ENCODE measurements at regions not wholly inside any gene's neighbourhood (a gene's known extent, or its start where the extent isn't known, plus 50 kb on each side); places are given as distances from the start of the nearest gene placed in this dataset.

GRCh38 chr2:239886781-239887180 is 138.4 kb downstream of the NDUFA10 start:
- no peak for TF ChIP-seq EZH2 (IDR thresholded peaks at IDR 0.05; ENCODE audit: low read length)
- no peak for TF ChIP-seq CTCF (optimal IDR thresholded peaks at IDR 0.05 in 1 of 3, IDR thresholded peaks at IDR 0.05 in 1 of 3, conservative IDR thresholded peaks at IDR 0.05 in 1 of 3; ENCODE audit: extremely low read depth in 1 of 3, insufficient read depth in 2 of 3, low read length in 3 of 3)
- Histone ChIP-seq H3K9me1 (ENCODE audit: control insufficient read depth, extremely low read depth, insufficient read depth, low read length) (no peaks in the 10 kb centered on the region), H3K27ac (ENCODE audit: control insufficient read depth, insufficient read depth, low read length) (no peak overlapping the region), H3K79me2 (ENCODE audit: control insufficient read depth, insufficient read depth, low read length) (no peaks in the 10 kb centered on the region), H4K20me1 (ENCODE audit: control insufficient read depth, extremely low read depth, insufficient read depth, low read length) (no peaks in the 10 kb centered on the region), H3K4me1 (ENCODE audit: control insufficient read depth, extremely low read depth, insufficient read depth, low read length) (no peaks in the 10 kb centered on the region), H3K9me3 (ENCODE audit: control insufficient read depth, low read depth, low read length) (peaks cover 3% of the 10 kb centered on the region), H3K36me3 (ENCODE audit: control insufficient read depth in 2 of 2, extremely low read depth in 1 of 2, insufficient read depth in 2 of 2, low read length in 2 of 2) (no peaks in the 10 kb centered on the region), H3K4me2 (ENCODE audit: control insufficient read depth, extremely low read depth, insufficient read depth, low read depth, low read length) (no peak overlapping the region), H3K27me3 (ENCODE audit: control insufficient read depth, extremely low read depth, insufficient read depth, low read length) (no peaks in the 10 kb centered on the region), H2AFZ (ENCODE audit: control insufficient read depth, low read length) (no peak overlapping the region), H3K4me3 (ENCODE audit: control insufficient read depth in 2 of 3, extremely low read depth in 1 of 3, insufficient read depth in 2 of 3, low read depth in 1 of 3, low read length in 3 of 3) (no peak overlapping the region), H3K9ac (ENCODE audit: control insufficient read depth, extremely low read depth, insufficient read depth, low read length) (no peak overlapping the region)
- no peak for FAIRE-seq
- no peak for DNase-seq (ENCODE audit: low read depth, low spot score)
- dilution Hi-C loops (cut with MboI; ENCODE audit: extremely low pct_ligation_motif_present, low sequenced_read_pairs): no loop called here

GRCh38 chr2:239884875-239885274 is 140.3 kb downstream of the NDUFA10 start:
- no peak overlapping the region for H3K27ac ChIP-seq (ENCODE audit: control insufficient read depth, insufficient read depth, low read length)
- FAIRE-seq: no peak
- H3K36me3 ChIP-seq (ENCODE audit: control insufficient read depth in 2 of 2, extremely low read depth in 1 of 2, insufficient read depth in 2 of 2, low read length in 2 of 2): no peaks in the 10 kb centered on the region
- H2AFZ ChIP-seq (ENCODE audit: control insufficient read depth, low read length): no peak overlapping the region
- no peaks in the 10 kb centered on the region for H3K79me2 ChIP-seq (ENCODE audit: control insufficient read depth, insufficient read depth, low read length)
- H4K20me1 ChIP-seq (ENCODE audit: control insufficient read depth, extremely low read depth, insufficient read depth, low read length): no peaks in the 10 kb centered on the region
- dilution Hi-C loops (cut with MboI; ENCODE audit: extremely low pct_ligation_motif_present, low sequenced_read_pairs): no loop called here
- no peak overlapping the region for H3K4me2 ChIP-seq (ENCODE audit: control insufficient read depth, extremely low read depth, insufficient read depth, low read depth, low read length)
- no peaks in the 10 kb centered on the region for H3K27me3 ChIP-seq (ENCODE audit: control insufficient read depth, extremely low read depth, insufficient read depth, low read length)
- no peak for DNase-seq (ENCODE audit: low read depth, low spot score)
- peaks cover 3% of the 10 kb centered on the region for H3K9me3 ChIP-seq (ENCODE audit: control insufficient read depth, low read depth, low read length)
- TF ChIP-seq EZH2 (IDR thresholded peaks at IDR 0.05; ENCODE audit: low read length): no peak
- TF ChIP-seq CTCF (optimal IDR thresholded peaks at IDR 0.05 in 1 of 3, IDR thresholded peaks at IDR 0.05 in 1 of 3, conservative IDR thresholded peaks at IDR 0.05 in 1 of 3; ENCODE audit: extremely low read depth in 1 of 3, insufficient read depth in 2 of 3, low read length in 3 of 3): no peak
- H3K4me3 ChIP-seq (ENCODE audit: control insufficient read depth in 2 of 3, extremely low read depth in 1 of 3, insufficient read depth in 2 of 3, low read depth in 1 of 3, low read length in 3 of 3): no peak overlapping the region
- no peak overlapping the region for H3K9ac ChIP-seq (ENCODE audit: control insufficient read depth, extremely low read depth, insufficient read depth, low read length)
- no peaks in the 10 kb centered on the region for H3K4me1 ChIP-seq (ENCODE audit: control insufficient read depth, extremely low read depth, insufficient read depth, low read length)
- H3K9me1 ChIP-seq (ENCODE audit: control insufficient read depth, extremely low read depth, insufficient read depth, low read length): no peaks in the 10 kb centered on the region

Measured in keratinocyte (primary cell).